Endothelial cell of umbilical vein (primary cell): ENCODE measurements at regions not wholly inside any gene's neighbourhood (a gene's known extent, or its start where the extent isn't known, plus 50 kb on each side); places are given as distances from the start of the nearest gene placed in this dataset.

ENCODE experiments used
- CTCF ChIP-seq, 2 donors: IDR thresholded peaks; 1 replicate in 1 of 2; 2 replicates in 1 of 2; pipeline ENCODE4 v1.5.1; 2011; ENCODE audit warnings: low read length in 2 of 2, mild to moderate bottlenecking in 2 of 2, moderate library complexity in 2 of 2, control low read depth in 1 of 2, inconsistent platforms in 1 of 2, low read depth in 1 of 2; ENCODE audit not compliant: insufficient read depth in 1 of 2; ENCODE audit errors: extremely low read depth in 1 of 2
- EZH2 ChIP-seq: IDR thresholded peaks from 2 replicates; pipeline ENCODE4 v1.6.1; 2012; ENCODE audit warnings: borderline replicate concordance, low read depth, mild to moderate bottlenecking, moderate library complexity, low read length, inconsistent platforms; ENCODE audit not compliant: severe bottlenecking
- MYC ChIP-seq: IDR thresholded peaks from one replicate; pipeline ENCODE4 v1.6.1; 2011; ENCODE audit warnings: mild to moderate bottlenecking, low read depth, low read length
- POLR2A ChIP-seq: IDR thresholded peaks from 2 replicates; pipeline ENCODE4 v1.6.1; 2012; ENCODE audit warnings: low read depth, mild to moderate bottlenecking, control low read depth, low read length
- POLR2AphosphoS5 ChIP-seq: IDR thresholded peaks from 2 replicates; pipeline ENCODE4 v1.6.1; 2012; ENCODE audit warnings: low read depth, mild to moderate bottlenecking, control low read depth, low read length, moderate library complexity; ENCODE audit not compliant: insufficient read depth
- TF ChIP-seq, protein P1 (sequence below): IDR thresholded peaks from 2 replicates; pipeline ENCODE4 v1.6.1; 2011; ENCODE audit not compliant: insufficient read depth, insufficient read length

DNA sequence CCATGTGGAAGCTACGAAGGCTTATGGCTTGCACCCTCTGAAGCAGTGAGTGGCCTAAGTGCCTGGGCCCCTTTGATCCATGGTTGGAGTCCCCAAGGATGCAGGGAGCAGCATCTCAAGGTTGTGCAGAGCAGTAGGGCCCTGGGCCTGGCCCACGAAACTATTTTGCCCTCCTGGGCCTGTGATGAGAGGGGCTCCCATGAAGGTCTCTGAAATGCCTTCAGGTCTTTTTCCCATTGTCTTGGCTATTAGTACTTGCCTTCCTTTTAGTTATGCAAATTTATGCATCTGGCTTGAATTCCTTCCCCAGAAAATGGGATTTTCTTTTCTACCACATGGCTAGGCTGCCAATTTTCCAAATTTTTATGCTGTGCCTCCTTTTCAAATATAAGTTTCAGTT is 158.8 kb upstream of the MME start:
- no peak for TF ChIP-seq POLR2AphosphoS5
- TF ChIP-seq CTCF (IDR thresholded peaks at IDR 0.05; ENCODE audit: extremely low read depth in 1 of 2, insufficient read depth in 1 of 2, low read depth in 1 of 2, low read length in 2 of 2): no peak
- TF ChIP-seq POLR2A: no peak
- TF ChIP-seq EZH2: no peak
- TF ChIP-seq, protein P1, sequence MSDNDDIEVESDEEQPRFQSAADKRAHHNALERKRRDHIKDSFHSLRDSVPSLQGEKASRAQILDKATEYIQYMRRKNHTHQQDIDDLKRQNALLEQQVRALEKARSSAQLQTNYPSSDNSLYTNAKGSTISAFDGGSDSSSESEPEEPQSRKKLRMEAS: no peak
- TF ChIP-seq MYC: no peak
